ENCODE measurements at regions not wholly inside any gene's neighbourhood (a gene's known extent, or its start where the extent isn't known, plus 50 kb on each side); places are given as distances from the start of the nearest gene placed in this dataset.

GRCh38 chrX:14164828-14165227, 135.1 kb upstream of the GEMIN8 start:
- no peak for TF ChIP-seq CTCF (tag by site-specific recombination; IDR thresholded peaks at IDR 0.05)
- no peak for TF ChIP-seq ZNF366 (tag by site-specific recombination; conservative IDR thresholded peaks at IDR 0.05)
- no peak for TF ChIP-seq ZBTB20 (tag by site-specific recombination; IDR thresholded peaks at IDR 0.05)
- no peak for TF ChIP-seq ZNF610 (tag by site-specific recombination; IDR thresholded peaks at IDR 0.05; ENCODE audit: borderline replicate concordance)
- no peak for TF ChIP-seq ZNF350 (tag by site-specific recombination; IDR thresholded peaks at IDR 0.05)
- no peak for TF ChIP-seq ZBTB26 (tag by site-specific recombination; optimal IDR thresholded peaks at IDR 0.05)
- no peak for TF ChIP-seq ZNF426 (tag by site-specific recombination; IDR thresholded peaks at IDR 0.05)
- TF ChIP-seq YY2 (tag by site-specific recombination; IDR thresholded peaks at IDR 0.05): no peak
- TF ChIP-seq ZNF449 (tag by site-specific recombination; IDR thresholded peaks at IDR 0.05): no peak
- TF ChIP-seq PATZ1 (tag by site-specific recombination; IDR thresholded peaks at IDR 0.05): no peak
- no peak for TF ChIP-seq KLF9 (tag by site-specific recombination; IDR thresholded peaks at IDR 0.05; ENCODE audit: low read depth)
- no peak for TF ChIP-seq ZNF138 (tag by site-specific recombination; IDR thresholded peaks at IDR 0.05; ENCODE audit: borderline replicate concordance)
- TF ChIP-seq ZNF747 (tag by site-specific recombination; IDR thresholded peaks at IDR 0.05): no peak

Measured in HEK293 (cell line).